ENCODE measurements at regions not wholly inside any gene's neighbourhood (a gene's known extent, or its start where the extent isn't known, plus 50 kb on each side); places are given as distances from the start of the nearest gene placed in this dataset.

- DNase-seq = no peak
Measured at GRCh38 chr4:128525992-128526630, 238.5 kb upstream of the PGRMC2 start.

GRCh38 chr4:128525387-128525786 is 237.8 kb upstream of the PGRMC2 start:
- no peak for DNase-seq

GRCh38 chr4:128524311-128524710 is 236.7 kb upstream of the PGRMC2 start:
- no peak for DNase-seq

GRCh38 chr4:128521648-128522111 is 234.1 kb upstream of the PGRMC2 start:
- DNase-seq = no peak

- peak; percentile 52 for DNase-seq
Measured at GRCh38 chr4:128521156-128521555, 233.5 kb upstream of the PGRMC2 start.

GRCh38 chr4:128519163-128519830 is 231.7 kb upstream of the PGRMC2 start:
- DNase-seq = no peak

- peak; percentile 76 for DNase-seq
Measured at GRCh38 chr4:128517739-128518510, 230.3 kb upstream of the PGRMC2 start.

- peak; percentile 56 for DNase-seq
Measured at GRCh38 chr4:128517096-128517738, 229.6 kb upstream of the PGRMC2 start.

- DNase-seq = peak; percentile 94
Measured at GRCh38 chr4:128516301-128516969, 228.8 kb upstream of the PGRMC2 start.

GRCh38 chr4:128513664-128514484 is 226.3 kb upstream of the PGRMC2 start:
- DNase-seq = no peak

- no peak for DNase-seq
Measured at GRCh38 chr4:128512767-128513322, 225.2 kb upstream of the PGRMC2 start.

- no peak for DNase-seq
Measured at GRCh38 chr4:128512161-128512560, 224.5 kb upstream of the PGRMC2 start.

GRCh38 chr4:128510850-128511249 is 223.2 kb upstream of the PGRMC2 start:
- DNase-seq = no peak

- DNase-seq = no peak
Measured at GRCh38 chr4:128502818-128503527, 215.4 kb upstream of the PGRMC2 start.

- no peak for DNase-seq
Measured at GRCh38 chr4:128501239-128501638, 213.6 kb upstream of the PGRMC2 start.

- DNase-seq = no peak
Measured at GRCh38 chr4:128488055-128488705, 200.6 kb upstream of the PGRMC2 start.

- DNase-seq = no peak
Measured at GRCh38 chr4:128484896-128485295, 197.3 kb upstream of the PGRMC2 start.

GRCh38 chr4:128483816-128484215 is 196.2 kb upstream of the PGRMC2 start:
- DNase-seq = peak; percentile 30

GRCh38 chr4:128483041-128483440 is 195.4 kb upstream of the PGRMC2 start:
- no peak for DNase-seq

Data from skin of body (tissue), 1 donor.